ENCODE measurements at regions not wholly inside any gene's neighbourhood (a gene's known extent, or its start where the extent isn't known, plus 50 kb on each side); places are given as distances from the start of the nearest gene placed in this dataset.

DNA sequence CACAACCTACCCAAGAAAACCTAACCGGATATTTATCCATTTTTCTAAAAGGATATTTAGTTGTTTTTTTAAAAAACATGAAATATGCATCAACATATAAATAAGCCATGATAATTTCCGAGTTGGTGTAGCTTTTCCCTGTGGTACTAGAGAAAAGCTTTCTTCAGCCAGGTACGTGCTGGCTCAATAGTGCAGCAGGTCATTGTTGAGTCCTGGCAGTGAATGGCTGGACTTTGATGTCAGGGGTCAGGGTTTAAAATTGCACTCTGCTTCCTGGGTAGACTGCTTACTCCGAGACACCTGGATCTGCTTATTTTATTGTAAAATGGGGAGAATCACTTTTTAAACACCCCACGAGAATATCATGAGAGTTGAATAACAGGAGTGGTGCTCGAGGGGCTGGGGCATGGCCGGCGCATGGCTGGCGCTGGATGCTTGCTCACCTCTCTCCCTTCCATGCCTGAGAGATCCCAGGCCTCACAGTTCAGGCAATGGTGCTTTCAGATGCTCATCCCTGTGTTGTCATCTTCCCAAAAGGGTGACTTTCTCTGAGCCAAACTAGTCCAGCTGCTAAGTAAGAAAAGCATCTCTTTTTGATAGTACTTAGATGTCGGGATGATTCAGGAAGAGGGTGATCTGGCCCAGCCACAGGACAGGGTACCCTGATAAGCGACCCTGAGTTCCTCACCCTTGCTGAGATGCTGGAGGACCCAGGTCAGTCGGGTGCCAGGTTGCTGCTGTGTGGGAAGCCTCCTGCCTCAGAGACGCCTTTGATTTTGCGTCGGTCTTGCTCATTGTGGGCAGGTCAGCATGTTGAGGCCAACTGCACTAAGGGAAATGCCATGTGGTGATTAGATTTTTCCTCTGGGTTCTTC lies 269.1 kb upstream of the FOXQ1 start:
- Histone ChIP-seq H3K4me1 (ENCODE audit: insufficient read depth, low read length) (no peaks in the 10 kb centered on the region), H3K36me3 (ENCODE audit: insufficient read depth, low read depth, low read length) (no peaks in the 10 kb centered on the region), H3K9ac (ENCODE audit: low read depth, low read length) (no peak overlapping the region), H3K9me3 (ENCODE audit: insufficient read depth, low read depth, low read length) (no peaks in the 10 kb centered on the region), H3K27ac (ENCODE audit: low read length) (no peak overlapping the region), H3K4me3 (ENCODE audit: low read length) (no peak overlapping the region), H3K27me3 (ENCODE audit: insufficient read depth, low read length) (no peaks in the 10 kb centered on the region)

DNA sequence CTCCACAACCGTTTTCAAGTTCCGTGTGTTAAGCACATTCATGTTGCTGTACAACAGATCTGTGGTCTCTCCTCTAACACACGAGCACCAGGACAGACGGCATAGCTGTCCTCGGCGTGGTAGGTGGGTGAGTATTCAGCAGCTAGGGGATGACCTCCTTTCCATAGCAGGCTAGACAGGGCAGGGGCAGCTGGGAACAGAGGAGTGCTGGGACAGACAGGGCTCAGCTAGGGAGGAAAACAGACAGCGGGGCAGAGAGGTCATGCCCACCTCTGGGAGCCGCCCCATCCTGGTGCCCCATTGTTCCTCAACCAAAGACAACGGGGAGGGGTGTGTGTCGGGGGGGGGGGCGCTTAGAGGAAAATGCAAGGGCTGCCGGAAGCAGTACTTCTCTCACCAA lies 271.5 kb upstream of the FOXQ1 start:
- Histone ChIP-seq H3K27me3 (ENCODE audit: insufficient read depth, low read length) (no peaks in the 10 kb centered on the region), H3K9me3 (ENCODE audit: insufficient read depth, low read depth, low read length) (no peaks in the 10 kb centered on the region), H3K4me1 (ENCODE audit: insufficient read depth, low read length) (no peaks in the 10 kb centered on the region)

DNA sequence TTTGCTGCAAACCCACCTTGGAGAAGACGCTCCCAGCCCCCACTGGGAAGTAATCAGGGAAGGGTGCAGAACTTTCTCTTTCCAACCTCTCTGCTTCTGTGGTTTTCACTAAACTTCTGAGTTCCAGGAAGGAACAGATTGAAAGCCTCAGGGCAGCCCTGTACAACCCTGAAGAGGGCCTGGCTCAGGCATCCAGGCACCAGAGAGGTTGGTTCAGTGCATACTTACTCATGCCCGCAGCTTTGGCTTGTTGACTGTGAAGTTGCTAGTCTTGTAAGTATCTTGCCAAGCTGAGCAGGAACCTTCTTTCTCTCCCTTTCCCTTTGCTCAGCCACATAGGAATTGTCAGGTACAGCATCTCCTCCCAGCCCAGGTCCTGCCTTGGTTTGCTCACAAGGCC lies 272.2 kb upstream of the FOXQ1 start:
- no peaks in the 10 kb centered on the region for H3K27me3 ChIP-seq (ENCODE audit: insufficient read depth, low read length)
- no peak overlapping the region for H3K9ac ChIP-seq (ENCODE audit: low read depth, low read length)
- no peak overlapping the region for H3K27ac ChIP-seq (ENCODE audit: low read length)
- H3K4me1 ChIP-seq (ENCODE audit: insufficient read depth, low read length) = no peaks in the 10 kb centered on the region
- H3K9me3 ChIP-seq (ENCODE audit: insufficient read depth, low read depth, low read length) = no peaks in the 10 kb centered on the region
- no peaks in the 10 kb centered on the region for H3K36me3 ChIP-seq (ENCODE audit: insufficient read depth, low read depth, low read length)
- no peak overlapping the region for H3K4me3 ChIP-seq (ENCODE audit: low read length)

More for the DNA sequence above, 271.5 kb upstream of the FOXQ1 start:
- Histone ChIP-seq H3K9ac (ENCODE audit: low read depth, low read length) (no peak overlapping the region), H3K27ac (ENCODE audit: low read length) (no peak overlapping the region), H3K36me3 (ENCODE audit: insufficient read depth, low read depth, low read length) (no peaks in the 10 kb centered on the region), H3K4me3 (ENCODE audit: low read length) (no peak overlapping the region)

DNA sequence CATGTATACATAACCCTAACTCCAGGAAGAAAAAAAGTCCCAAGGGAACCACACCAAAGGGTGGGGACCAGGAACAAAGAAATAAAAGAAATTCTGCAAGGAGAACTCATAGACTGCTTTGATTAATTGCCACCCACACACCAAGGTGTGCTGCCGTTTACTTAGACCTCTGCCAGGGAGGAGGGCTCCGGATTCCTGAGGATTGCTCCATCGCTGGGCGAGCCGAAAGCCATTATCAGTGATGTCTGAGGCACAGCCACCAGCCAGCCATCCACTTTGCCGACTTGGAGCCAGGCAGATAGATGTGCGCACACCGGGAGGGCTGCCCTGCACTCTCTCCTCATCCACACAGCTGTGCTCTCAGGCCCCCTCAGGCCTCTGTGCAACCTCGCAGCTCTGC lies 272.7 kb upstream of the FOXQ1 start:
- Histone ChIP-seq H3K9ac (ENCODE audit: low read depth, low read length) (no peak overlapping the region), H3K4me1 (ENCODE audit: insufficient read depth, low read length) (no peaks in the 10 kb centered on the region), H3K9me3 (ENCODE audit: insufficient read depth, low read depth, low read length) (no peaks in the 10 kb centered on the region), H3K36me3 (ENCODE audit: insufficient read depth, low read depth, low read length) (no peaks in the 10 kb centered on the region), H3K27ac (ENCODE audit: low read length) (no peak overlapping the region), H3K27me3 (ENCODE audit: insufficient read depth, low read length) (no peaks in the 10 kb centered on the region), H3K4me3 (ENCODE audit: low read length) (no peak overlapping the region)

DNA sequence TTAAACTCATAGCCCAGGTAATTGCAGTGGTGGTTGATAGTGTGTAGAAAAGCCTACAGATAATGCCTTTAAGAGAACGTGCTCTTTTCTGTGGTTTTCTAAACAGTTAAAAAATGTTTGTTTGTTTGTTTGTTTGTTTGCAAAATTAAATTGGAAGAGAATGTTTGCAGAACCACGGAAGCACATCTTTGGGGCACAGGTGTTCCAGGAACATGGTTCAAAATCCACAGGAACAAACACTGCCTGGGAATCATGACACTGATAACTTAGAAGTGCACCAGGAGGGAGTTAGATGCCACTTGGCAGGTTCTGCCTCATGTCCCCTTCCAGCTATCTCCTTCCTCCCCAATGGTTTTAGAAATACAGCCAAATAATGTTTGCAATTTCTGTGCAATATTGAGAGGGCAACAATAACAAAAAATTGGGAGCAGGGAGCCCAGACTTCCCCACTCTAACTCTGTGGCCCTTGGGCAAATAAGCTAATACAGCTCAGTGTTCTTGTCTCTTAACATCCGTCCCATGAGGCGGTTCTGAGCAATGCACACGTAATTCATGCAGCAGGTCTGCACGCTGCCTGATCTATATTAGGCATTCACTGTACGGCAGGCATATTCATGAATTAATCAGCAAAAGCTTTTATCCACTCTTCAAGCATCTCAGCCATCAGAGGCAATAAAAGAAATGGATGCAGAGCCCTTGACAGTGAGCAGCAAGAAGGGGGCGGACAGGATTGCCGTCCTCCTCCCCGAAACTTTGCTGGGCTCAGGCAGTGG lies 274.3 kb upstream of the FOXQ1 start:
- Histone ChIP-seq H3K36me3 (ENCODE audit: insufficient read depth, low read depth, low read length) (no peaks in the 10 kb centered on the region), H3K9me3 (ENCODE audit: insufficient read depth, low read depth, low read length) (no peaks in the 10 kb centered on the region; the same call in 1 of the 2 replicates), H3K4me3 (ENCODE audit: low read length) (no peak overlapping the region), H3K4me1 (ENCODE audit: insufficient read depth, low read length) (no peaks in the 10 kb centered on the region), H3K9ac (ENCODE audit: low read depth, low read length) (no peak overlapping the region), H3K27ac (ENCODE audit: low read length) (no peak overlapping the region), H3K27me3 (ENCODE audit: insufficient read depth, low read length) (no peaks in the 10 kb centered on the region)

DNA sequence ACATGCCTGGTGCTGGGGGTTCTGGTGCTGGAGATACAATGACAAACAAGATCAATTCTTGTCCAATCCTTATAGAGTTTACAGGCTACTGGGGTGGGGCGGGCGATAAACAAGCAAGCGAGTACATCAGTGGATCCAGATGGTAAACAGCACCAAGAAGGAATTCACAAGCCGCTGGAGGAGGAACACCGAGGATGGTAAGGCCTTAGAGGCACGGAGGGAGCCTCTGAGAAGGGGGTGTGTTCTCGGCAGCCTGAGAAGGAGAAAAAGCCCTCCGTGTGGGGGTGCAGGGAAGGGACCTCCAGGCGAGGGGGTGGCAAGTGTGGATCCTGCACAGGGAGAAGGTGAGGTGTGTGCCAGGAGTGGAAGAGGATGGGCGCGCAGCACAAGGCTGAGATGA lies 276.5 kb upstream of the FOXQ1 start:
- Histone ChIP-seq H3K9me3 (ENCODE audit: insufficient read depth, low read depth, low read length) (no peaks in the 10 kb centered on the region; the same call in 1 of the 2 replicates), H3K36me3 (ENCODE audit: insufficient read depth, low read depth, low read length) (no peaks in the 10 kb centered on the region), H3K27me3 (ENCODE audit: insufficient read depth, low read length) (no peaks in the 10 kb centered on the region)

DNA sequence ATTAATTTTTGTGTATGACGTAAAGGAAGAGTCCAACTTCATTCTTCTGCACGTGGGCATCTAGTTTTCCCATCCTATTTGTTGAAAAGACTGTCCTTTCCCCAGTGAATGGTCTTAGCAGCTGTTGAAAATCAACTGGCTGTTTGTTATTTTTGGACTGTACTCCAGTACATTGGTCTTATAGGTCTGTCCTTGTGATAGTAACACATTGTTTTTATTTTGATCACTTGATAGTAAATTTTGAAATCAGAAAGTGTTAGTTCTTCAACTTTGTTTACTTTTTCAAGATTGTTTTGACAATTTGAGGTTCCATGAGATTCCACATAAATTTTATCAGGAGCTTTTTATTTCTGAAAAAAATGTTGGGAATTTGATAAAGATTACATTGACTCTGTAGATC lies 280.2 kb upstream of the FOXQ1 start:
- 0 out of 2 replicates have a peak, but pooled peaks cover 2% of the 10 kb centered on the region for H3K4me1 ChIP-seq (ENCODE audit: insufficient read depth, low read length)
- H3K36me3 ChIP-seq (ENCODE audit: insufficient read depth, low read depth, low read length) = no peaks in the 10 kb centered on the region
- no peaks in the 10 kb centered on the region; the same call in 1 of the 2 replicates for H3K9me3 ChIP-seq (ENCODE audit: insufficient read depth, low read depth, low read length)
- H3K4me3 ChIP-seq (ENCODE audit: low read length) = no peak overlapping the region
- no peak overlapping the region for H3K9ac ChIP-seq (ENCODE audit: low read depth, low read length)
- no peak overlapping the region for H3K27ac ChIP-seq (ENCODE audit: low read length)
- H3K27me3 ChIP-seq (ENCODE audit: insufficient read depth, low read length) = peaks cover 7% of the 10 kb centered on the region

More for the DNA sequence above, 276.5 kb upstream of the FOXQ1 start:
- no peak overlapping the region for H3K4me3 ChIP-seq (ENCODE audit: low read length)
- no peaks in the 10 kb centered on the region for H3K4me1 ChIP-seq (ENCODE audit: insufficient read depth, low read length)
- H3K27ac ChIP-seq (ENCODE audit: low read length) = no peak overlapping the region
- H3K9ac ChIP-seq (ENCODE audit: low read depth, low read length) = no peak overlapping the region

DNA sequence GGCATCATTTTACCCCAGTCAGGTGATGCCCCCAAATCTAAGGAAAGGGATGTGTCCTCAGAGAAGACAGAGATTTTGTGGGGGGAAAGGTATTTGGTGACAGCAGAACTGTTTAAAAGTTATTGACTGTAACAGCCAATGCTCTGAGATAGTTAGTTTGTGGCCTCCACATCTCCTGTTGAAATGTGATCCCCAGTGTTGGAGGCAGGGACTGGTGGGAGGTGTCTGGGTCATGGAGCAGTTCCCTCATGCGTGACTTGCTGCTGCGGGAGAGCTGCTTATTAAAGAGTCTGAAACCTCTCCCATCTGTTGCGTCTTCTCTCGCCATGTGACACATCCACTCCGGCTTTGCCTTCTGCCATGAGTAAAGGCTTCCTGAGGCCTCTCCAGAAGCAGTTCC lies 282.8 kb upstream of the FOXQ1 start:
- Histone ChIP-seq H3K27ac (ENCODE audit: low read length) (no peak overlapping the region), H3K9ac (ENCODE audit: low read depth, low read length) (no peak overlapping the region), H3K9me3 (ENCODE audit: insufficient read depth, low read depth, low read length) (no peaks in the 10 kb centered on the region; the same call in 1 of the 2 replicates), H3K36me3 (ENCODE audit: insufficient read depth, low read depth, low read length) (no peaks in the 10 kb centered on the region), H3K4me3 (ENCODE audit: low read length) (no peak overlapping the region), H3K27me3 (ENCODE audit: insufficient read depth, low read length) (peaks cover 11% of the 10 kb centered on the region), H3K4me1 (ENCODE audit: insufficient read depth, low read length) (0 out of 2 replicates have a peak, but pooled peaks cover 6% of the 10 kb centered on the region)

DNA sequence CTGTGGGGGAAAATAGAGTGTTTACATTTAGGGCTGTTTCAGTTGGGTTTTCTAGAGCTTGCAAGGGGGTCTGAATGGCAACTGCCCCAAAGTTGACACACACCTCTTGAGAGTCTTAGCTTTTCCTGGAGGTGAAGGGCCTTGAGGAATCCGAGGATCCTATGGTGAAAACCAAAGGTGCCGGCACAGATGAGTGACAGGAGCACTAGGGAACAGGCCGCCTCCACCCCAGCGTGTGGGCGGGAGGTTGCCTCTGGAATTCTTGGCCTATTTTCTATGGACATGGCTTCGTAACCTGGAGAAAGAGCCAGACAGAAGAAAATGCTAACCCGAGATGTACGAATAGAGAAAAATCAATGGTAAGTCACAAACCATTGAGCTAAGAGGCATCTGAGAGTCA lies 283.2 kb upstream of the FOXQ1 start:
- no peaks in the 10 kb centered on the region; the same call in 1 of the 2 replicates for H3K9me3 ChIP-seq (ENCODE audit: insufficient read depth, low read depth, low read length)
- H3K9ac ChIP-seq (ENCODE audit: low read depth, low read length) = no peak overlapping the region
- H3K4me3 ChIP-seq (ENCODE audit: low read length) = no peak overlapping the region
- H3K27me3 ChIP-seq (ENCODE audit: insufficient read depth, low read length) = peaks cover 11% of the 10 kb centered on the region
- H3K36me3 ChIP-seq (ENCODE audit: insufficient read depth, low read depth, low read length) = no peaks in the 10 kb centered on the region
- H3K4me1 ChIP-seq (ENCODE audit: insufficient read depth, low read length) = 0 out of 2 replicates have a peak, but pooled peaks cover 6% of the 10 kb centered on the region
- H3K27ac ChIP-seq (ENCODE audit: low read length) = no peak overlapping the region

DNA sequence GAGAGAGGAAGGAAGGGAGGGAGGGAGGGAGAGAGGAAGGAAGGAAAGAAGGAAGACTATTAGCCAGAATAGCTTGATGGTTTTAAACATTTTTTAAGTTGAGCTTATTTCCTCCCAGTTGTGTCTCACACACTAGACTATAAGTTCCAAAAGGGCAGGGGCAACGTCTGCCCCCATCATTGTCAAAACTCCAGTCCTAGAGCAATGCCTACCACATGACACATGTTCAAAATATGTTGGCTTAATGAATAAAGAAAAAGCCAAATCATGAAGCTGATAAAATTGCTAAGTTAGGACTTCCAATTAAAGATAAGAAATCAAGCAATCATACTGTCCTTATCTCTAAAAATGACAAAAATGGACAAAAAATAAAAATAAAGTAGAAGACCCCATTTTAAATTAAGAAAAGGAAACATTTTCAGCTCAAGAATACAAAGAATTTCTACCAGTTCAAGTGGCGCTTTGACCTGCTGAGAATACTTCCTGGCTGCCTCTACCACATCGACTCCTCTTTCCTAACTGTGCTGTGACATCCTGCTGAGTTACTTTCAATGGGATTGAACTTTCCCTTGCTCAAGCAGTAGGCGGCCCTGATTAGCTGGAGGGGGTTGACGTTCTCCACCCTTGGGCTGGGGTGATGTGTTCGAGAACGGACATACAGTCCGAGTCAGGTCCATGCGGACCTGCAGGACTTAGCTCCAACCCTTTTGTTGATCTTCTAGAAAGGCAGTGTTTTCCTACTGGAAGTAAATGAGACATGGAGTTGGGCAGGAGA lies 283.9 kb upstream of the FOXQ1 start:
- peaks cover 16% of the 10 kb centered on the region for H3K27me3 ChIP-seq (ENCODE audit: insufficient read depth, low read length)
- H3K9me3 ChIP-seq (ENCODE audit: insufficient read depth, low read depth, low read length) = no peaks in the 10 kb centered on the region
- H3K27ac ChIP-seq (ENCODE audit: low read length) = no peak overlapping the region

DNA sequence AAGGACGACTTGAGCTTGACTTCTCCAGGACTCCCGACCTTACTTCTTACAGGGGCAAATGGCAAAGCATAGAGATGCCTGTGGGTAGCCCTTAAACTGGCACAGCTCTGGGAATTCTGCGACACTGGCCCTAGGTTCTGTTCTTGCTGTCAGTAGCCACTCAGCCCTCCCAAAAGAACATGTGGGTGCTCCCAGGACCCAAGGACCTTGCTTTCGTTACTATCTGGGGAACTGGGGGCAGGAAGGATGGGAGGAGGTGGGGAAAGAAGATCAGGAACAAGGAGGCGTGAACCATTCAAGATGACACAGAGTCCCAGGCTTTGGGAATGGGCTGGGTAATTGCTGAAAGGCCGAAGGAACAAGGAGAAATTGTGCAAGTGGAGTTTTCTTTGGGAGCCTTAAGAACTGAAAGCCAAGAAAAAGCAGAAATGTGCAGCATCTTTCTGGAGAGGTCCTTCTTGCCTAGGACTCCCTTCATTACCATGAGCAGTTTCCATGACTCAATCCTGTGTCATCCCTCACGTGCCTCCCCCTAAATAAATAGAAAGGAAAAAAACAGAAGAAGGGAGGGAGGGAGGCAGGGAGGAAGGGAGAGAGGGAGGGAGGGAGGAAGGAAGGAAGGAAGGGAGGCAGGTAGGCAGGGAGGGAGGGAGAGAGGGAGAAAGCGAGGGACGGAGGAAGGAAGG lies 284.6 kb upstream of the FOXQ1 start:
- H3K27me3 ChIP-seq (ENCODE audit: insufficient read depth, low read length) = peaks cover 16% of the 10 kb centered on the region
- H3K36me3 ChIP-seq (ENCODE audit: insufficient read depth, low read depth, low read length) = no peaks in the 10 kb centered on the region
- no peaks in the 10 kb centered on the region for H3K9me3 ChIP-seq (ENCODE audit: insufficient read depth, low read depth, low read length)
- no peak overlapping the region for H3K4me3 ChIP-seq (ENCODE audit: low read length)
- H3K9ac ChIP-seq (ENCODE audit: low read depth, low read length) = no peak overlapping the region
- H3K4me1 ChIP-seq (ENCODE audit: insufficient read depth, low read length) = 0 out of 2 replicates have a peak, but pooled peaks cover 6% of the 10 kb centered on the region
- H3K27ac ChIP-seq (ENCODE audit: low read length) = no peak overlapping the region

More for the DNA sequence above, 283.9 kb upstream of the FOXQ1 start:
- Histone ChIP-seq H3K9ac (ENCODE audit: low read depth, low read length) (no peak overlapping the region), H3K36me3 (ENCODE audit: insufficient read depth, low read depth, low read length) (no peaks in the 10 kb centered on the region), H3K4me3 (ENCODE audit: low read length) (no peak overlapping the region), H3K4me1 (ENCODE audit: insufficient read depth, low read length) (0 out of 2 replicates have a peak, but pooled peaks cover 6% of the 10 kb centered on the region)

All from iPS-20b (cell line).